LHCN-M2 (cell line): ENCODE measurements at regions not wholly inside any gene's neighbourhood (a gene's known extent, or its start where the extent isn't known, plus 50 kb on each side); places are given as distances from the start of the nearest gene placed in this dataset.

Source experiments
- DNase-seq: peaks from one replicate; pipeline ENCODE4 v3.0.0-alpha.2; 2012; ENCODE audit warnings: low read depth

DNA sequence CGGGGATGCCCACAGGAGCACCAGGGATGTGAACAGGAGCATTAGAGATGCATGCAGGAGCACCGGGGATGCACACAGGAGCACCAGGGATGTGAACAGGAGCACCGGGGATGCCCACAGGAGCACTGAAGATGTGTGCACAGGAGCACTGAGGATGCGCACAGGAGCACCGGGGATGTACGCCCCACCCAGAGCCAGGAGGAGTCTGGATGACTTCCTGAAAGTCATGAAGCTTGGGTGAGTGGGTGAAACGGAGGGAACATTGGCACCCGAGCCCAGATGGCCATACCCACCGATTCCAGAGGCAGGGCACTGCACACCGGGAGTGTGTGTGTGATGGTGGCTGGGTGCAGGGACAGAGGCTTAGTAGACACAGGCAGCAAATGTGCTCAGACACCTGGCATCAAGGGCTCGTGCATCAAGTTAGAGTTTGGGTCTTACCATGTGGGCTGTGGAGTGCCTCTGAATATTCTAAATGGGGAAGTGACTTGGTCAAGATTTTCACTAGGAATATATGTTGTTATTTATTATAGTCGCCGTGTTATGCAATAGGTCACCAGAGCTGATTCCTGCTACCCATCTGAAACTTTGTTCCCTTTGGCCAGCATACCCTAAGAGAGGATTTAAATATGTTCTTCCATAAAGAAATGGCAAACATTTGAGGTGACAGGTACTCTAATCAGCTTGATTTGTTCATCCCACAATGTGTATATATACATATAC, 365.8 kb upstream of the MYT1L start:
- no peak for DNase-seq

DNA sequence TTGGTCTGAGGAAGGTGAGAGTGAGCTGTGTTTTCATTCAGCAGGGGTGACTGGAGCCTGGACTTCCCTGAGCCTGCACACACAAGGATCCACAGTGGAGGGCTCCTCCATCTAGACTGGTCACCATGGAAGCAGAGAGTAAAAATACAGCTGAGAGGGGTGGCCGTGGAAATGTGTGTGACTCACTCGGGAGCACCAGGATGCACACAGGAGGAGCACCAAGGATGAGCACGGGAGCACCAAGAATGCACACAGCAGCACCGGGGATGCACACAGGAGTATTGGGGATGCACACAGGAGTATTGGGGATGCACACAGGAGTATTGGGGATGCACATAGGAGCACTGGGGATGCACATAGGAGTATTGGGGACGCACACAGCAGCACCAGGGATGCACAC, 365.2 kb upstream of the MYT1L start:
- no peak for DNase-seq

DNA sequence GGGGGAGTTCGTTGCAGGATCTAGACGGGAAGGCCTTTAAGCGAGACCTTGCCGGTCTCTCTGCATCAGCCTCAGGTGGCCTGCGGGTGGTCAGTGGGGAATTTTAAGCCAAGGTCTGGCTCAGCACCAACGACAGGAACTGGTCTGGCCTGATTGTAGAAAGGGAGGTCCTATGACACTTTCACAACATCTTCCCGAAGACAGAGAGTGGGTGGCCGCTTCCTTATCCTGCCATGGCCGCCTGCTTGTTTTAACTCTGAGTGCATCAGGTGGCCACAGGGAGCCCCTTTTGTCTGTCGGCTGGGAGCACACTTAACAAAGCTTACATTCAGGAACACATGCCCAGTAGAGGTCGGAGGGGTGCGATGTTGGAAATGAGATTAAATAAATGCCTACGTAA, 363.7 kb upstream of the MYT1L start:
- no peak for DNase-seq

DNA sequence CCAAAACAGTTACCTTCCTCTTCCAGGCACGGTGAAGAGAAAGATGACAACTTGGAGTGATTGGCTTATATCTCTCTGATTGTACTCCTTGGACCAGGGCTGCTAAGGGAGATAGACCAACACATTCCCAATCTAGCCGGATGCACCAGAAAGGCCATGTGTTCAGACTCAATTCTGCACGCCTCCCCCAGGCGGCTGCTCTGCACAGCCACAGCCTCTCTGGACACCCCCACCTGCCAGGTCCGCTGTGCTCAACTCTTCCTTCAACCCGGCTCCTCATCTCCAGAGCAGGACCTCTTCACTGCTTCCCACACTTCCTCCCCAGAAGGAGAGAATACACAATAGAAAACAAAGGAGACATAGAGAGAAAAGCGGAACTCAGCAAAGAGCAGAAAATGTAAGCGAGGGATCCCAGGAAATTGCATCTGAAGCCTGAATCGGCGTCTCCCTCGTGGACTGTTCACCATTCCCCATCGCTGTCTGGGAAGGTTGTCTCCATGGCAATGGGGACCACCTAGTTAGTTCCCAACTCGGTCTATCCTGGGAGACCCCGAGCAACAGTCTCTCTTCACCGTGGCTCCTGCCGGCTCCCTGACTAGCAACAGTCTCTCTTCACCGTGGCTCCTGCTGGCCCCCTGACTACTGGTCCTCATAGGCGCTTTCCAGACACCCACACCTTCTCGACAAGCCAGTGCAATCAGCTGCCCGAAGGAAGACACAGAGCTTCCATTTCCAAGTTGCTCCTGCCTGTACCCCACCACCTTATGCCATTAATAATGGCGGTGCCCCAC, 361.7 kb upstream of the MYT1L start:
- DNase-seq, result no peak

GRCh38 chr2:2691419-2691818, 360.3 kb upstream of the MYT1L start:
- no peak for DNase-seq

DNA sequence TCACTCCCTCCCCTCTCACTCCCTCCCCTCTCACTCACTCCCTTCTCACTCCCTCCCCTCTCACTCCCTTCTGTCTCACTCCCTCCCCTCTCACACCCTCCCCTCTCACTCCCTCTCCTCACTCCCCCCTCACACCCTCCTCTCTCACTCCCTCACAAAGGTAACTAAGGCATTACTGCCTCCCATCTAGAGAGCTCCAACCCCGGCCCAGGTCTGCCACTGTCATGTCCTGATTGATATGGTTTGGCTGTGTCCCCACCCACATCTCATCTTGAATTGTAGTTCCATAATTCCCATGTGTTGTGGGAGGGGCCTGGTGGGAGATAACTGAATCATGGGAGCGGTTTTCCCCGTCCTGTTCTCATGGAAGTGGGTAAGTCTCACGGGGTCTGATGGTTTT, 359.9 kb upstream of the MYT1L start:
- no peak for DNase-seq

GRCh38 chr2:2689306-2689705, 358.2 kb upstream of the MYT1L start:
- DNase-seq, result no peak

DNA sequence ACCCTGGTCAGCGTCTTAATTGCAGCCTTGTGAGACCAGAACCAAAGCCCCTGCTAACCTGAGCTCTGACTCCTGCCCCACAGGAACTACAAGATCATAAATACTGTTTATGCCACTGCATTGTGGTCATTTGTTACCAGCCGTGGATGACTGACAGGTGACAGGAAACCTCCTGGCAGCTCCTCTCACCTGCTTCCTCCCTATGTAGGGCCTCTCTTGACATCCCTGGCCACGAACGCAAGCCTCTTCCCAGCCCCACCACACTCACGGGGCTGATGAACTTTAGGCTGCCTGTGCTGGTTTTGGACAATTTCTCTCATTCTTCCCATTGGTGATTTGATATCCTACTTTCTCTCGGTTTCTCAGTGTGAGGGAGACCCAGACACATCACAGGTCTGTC, 357.2 kb upstream of the MYT1L start:
- DNase-seq, result no peak

- DNase-seq, result no peak
These were observed 356.7 kb upstream of the MYT1L start for GRCh38 chr2:2687745-2688144.

DNA sequence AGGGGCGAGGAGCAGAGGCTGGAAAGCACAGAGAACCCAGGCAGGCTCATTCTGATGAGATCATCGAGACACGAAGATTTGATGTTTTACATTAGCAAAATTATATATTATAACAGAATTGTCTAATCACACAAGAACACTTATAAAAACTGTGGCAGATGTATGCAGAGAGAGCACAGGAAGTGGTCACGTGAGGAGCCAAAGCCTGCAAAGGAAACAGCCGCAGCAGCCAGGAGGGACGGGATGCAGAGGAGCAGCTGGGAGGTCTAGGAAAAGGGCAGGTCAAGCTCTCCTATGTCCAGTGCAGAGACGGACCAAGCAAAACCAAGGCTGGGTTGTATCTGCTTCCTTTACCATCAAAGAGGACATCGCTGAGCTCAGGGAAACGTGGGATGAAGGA, 355.1 kb upstream of the MYT1L start:
- no peak for DNase-seq

GRCh38 chr2:2683606-2684224, 352.6 kb upstream of the MYT1L start:
- no peak for DNase-seq

- DNase-seq, result no peak
These were observed 351.7 kb upstream of the MYT1L start for GRCh38 chr2:2682700-2683342.

- DNase-seq, result no peak
These were observed 350.7 kb upstream of the MYT1L start for GRCh38 chr2:2681711-2682251.

- no peak for DNase-seq
These were observed 350.0 kb upstream of the MYT1L start for GRCh38 chr2:2681085-2681484.

- no peak for DNase-seq
These were observed 343.8 kb upstream of the MYT1L start for GRCh38 chr2:2674831-2675230.

- DNase-seq, result no peak
These were observed 342.3 kb upstream of the MYT1L start for GRCh38 chr2:2673406-2673805.

DNA sequence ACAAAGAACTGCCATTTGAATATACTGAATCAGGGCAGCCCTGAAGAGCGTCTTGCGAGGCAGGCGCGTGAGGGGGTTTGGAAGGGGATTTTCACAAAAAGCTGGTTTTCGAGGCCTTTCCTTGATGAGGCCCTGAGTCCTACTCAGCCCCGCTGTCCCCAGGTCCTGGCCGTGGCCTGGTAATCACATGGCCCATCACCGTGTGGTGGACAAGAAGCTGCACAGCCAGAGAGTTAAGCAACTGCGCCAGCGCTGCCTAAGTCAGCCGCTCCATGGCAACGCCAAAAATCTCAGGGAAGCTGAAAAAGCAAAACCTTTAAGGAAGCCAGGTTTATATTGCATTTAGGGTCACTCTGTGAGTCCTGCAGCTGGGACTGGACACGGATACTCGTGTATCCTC, 341.2 kb upstream of the MYT1L start:
- no peak for DNase-seq

DNA sequence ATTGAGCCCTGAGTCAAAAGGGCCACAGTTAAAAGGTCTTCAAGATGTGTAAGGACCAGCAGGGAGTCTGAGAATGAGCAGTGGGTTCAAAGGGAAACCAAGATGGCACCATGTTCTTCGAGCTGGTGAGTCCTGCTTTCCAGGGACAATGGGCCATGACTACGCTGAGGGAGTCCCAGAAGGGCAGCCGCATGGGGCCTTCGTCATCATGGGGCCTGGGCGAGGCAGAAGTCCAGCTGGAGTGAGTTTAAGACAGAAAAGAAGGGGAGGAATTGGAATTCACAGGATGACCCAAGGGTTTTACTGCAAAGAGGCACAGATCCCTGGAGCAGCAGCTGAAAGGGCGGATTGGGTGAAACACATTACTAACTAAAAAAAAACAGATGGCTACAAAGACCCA, 340.8 kb upstream of the MYT1L start:
- DNase-seq, result no peak

GRCh38 chr2:2669316-2669715, 338.2 kb upstream of the MYT1L start:
- DNase-seq, result no peak

GRCh38 chr2:2668681-2669265, 337.7 kb upstream of the MYT1L start:
- no peak for DNase-seq

DNA sequence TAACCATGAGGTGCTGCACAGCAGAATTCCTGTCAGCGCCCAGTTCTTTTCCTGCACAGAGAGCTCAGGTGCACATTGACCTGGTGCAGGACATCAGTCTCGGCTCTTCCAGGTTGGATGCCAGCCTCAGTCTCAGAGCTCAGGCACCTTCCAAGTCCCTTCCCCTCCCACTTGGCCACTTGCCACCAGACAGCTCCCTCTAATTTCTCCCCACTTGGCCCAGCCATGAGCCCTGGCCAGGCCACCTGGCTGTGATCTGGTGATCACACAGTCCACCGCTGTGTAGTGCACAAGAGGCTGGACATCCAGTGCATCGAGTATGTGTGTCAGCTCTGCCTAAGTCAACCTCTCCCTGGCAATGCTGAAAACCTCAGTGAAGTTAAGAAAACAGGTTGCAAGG, 336.6 kb upstream of the MYT1L start:
- DNase-seq, result no peak

DNA sequence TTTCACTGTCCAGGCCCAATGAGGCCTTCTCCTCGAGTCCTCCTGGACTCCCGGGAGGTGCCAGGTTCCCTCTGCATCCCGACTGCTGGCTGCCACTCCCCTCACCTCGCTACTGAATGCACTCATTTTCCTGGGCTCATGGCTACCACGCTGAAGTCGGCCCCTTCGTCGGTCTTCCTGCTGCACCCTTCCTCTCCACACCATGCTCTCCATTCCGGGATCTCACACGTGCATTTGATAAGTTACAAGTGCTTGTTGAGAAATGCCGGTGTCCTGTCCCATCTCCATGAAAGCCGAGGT, 334.7 kb upstream of the MYT1L start:
- no peak for DNase-seq
